ENCODE measurements at regions not wholly inside any gene's neighbourhood (a gene's known extent, or its start where the extent isn't known, plus 50 kb on each side); places are given as distances from the start of the nearest gene placed in this dataset.

DNA sequence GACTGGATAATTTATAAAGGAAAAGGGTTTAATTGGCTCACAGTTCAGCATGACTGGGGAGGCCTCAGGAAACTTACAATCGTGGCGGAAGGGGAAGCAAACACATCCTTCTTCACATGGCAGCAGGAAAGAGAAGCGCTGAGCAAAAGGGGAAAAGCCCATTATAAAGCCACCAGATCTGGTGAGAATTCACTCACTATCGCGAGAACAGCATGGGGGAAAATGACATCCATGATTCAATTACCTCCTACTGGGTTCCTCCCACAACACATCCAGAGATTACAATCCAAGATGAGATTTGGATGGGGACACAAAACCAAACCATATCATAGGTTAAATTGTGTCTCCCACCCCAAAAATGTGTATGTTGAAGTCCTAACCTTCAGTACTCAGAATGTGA, 491.7 kb downstream of the SETD4 start:
- intact Hi-C loops (cut with DNase I), result no loop called here
- H3K9me3 ChIP-seq, result no peaks in the 10 kb centered on the region
- ATAC-seq (no peak), DNase-seq (no peak)
- no peak overlapping the region for H3K27ac ChIP-seq
- H3K27me3 ChIP-seq, result no peaks in the 10 kb centered on the region
- WGBS (ENCODE audit: insufficient coverage, low coverage, low lambda C conversion rate, missing lambda C conversion rate), result 50% methylated on average over 5 of the region's 5 CpGs
- H3K36me3 ChIP-seq, result no peaks in the 10 kb centered on the region
- H3K4me3 ChIP-seq, result no peak overlapping the region
- H3K4me1 ChIP-seq, result no peaks in the 10 kb centered on the region
- no peak for TF ChIP-seq POLR2A (IDR thresholded peaks at IDR 0.05)
- TF ChIP-seq, protein P1, sequence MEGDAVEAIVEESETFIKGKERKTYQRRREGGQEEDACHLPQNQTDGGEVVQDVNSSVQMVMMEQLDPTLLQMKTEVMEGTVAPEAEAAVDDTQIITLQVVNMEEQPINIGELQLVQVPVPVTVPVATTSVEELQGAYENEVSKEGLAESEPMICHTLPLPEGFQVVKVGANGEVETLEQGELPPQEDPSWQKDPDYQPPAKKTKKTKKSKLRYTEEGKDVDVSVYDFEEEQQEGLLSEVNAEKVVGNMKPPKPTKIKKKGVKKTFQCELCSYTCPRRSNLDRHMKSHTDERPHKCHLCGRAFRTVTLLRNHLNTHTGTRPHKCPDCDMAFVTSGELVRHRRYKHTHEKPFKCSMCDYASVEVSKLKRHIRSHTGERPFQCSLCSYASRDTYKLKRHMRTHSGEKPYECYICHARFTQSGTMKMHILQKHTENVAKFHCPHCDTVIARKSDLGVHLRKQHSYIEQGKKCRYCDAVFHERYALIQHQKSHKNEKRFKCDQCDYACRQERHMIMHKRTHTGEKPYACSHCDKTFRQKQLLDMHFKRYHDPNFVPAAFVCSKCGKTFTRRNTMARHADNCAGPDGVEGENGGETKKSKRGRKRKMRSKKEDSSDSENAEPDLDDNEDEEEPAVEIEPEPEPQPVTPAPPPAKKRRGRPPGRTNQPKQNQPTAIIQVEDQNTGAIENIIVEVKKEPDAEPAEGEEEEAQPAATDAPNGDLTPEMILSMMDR (IDR thresholded peaks at IDR 0.05), result no peak

DNA sequence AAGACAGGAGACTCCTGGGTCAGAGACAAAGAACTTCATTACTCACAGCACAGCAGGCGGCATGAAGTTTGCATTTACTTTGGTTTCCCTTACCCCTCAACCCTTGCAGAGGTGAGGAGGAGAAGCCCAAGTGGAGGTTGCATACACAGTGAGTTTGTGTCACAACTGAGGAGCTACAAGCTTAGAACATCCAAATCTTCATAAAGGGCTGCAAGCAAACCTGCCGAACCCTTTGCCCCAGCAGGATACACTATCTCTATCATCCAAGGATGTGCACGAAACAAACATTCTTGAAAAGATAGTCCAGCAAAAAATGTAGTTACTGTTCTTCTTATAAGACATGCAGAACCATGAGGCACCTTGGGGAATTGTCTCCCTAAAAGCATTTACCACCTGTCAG, 493.5 kb downstream of the SETD4 start:
- Histone ChIP-seq H3K4me1 (no peaks in the 10 kb centered on the region), H3K9me3 (no peaks in the 10 kb centered on the region), H3K4me3 (no peak overlapping the region), H3K27me3 (no peaks in the 10 kb centered on the region), H3K27ac (no peak overlapping the region), H3K36me3 (no peaks in the 10 kb centered on the region)
- 64% methylated on average over 3 of the region's 3 CpGs for WGBS (ENCODE audit: insufficient coverage, low coverage, low lambda C conversion rate, missing lambda C conversion rate)
- ATAC-seq (no peak), DNase-seq (no peak)
- TF ChIP-seq POLR2A (IDR thresholded peaks at IDR 0.05), result no peak
- TF ChIP-seq, protein P1 (IDR thresholded peaks at IDR 0.05), result no peak
- intact Hi-C loops (cut with DNase I), result no loop called here

DNA sequence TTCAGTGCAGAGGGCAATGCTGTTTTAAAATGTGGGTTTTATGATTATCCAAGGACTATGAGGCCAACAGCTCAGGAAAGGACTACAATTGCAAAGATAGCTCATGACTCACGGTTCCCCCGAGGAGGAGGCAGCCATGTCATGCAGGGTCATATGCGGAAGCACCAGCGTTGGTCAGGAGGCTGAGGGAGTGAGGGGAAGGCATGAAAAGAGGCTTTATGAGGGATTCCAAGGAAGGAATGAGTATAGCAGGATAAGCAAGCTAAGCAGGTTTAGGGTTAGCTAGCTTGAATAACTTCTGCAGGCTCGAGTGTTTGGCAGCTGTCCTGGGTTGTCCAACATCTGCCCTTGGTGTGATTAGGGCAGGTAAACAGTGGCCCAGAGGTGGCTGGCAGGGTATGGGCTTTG, 495.1 kb downstream of the SETD4 start:
- DNase-seq, result peak in 2 of 3 donors; percentile 27 to 60
- Histone ChIP-seq H3K36me3 (no peaks in the 10 kb centered on the region), H3K27me3 (no peaks in the 10 kb centered on the region), H3K9me3 (no peaks in the 10 kb centered on the region), H3K4me1 (no peaks in the 10 kb centered on the region), H3K27ac (no peak overlapping the region), H3K4me3 (no peak overlapping the region)
- WGBS (ENCODE audit: insufficient coverage, low coverage, low lambda C conversion rate, missing lambda C conversion rate), result 49% methylated on average over 5 of the region's 5 CpGs
- ATAC-seq, result peak in 2 of 4 donors; percentile 60 to 86
- TF ChIP-seq POLR2A (IDR thresholded peaks at IDR 0.05), result no peak
- TF ChIP-seq, protein P1 (IDR thresholded peaks at IDR 0.05), result no peak
- intact Hi-C loops (cut with DNase I), result no loop called here

DNA sequence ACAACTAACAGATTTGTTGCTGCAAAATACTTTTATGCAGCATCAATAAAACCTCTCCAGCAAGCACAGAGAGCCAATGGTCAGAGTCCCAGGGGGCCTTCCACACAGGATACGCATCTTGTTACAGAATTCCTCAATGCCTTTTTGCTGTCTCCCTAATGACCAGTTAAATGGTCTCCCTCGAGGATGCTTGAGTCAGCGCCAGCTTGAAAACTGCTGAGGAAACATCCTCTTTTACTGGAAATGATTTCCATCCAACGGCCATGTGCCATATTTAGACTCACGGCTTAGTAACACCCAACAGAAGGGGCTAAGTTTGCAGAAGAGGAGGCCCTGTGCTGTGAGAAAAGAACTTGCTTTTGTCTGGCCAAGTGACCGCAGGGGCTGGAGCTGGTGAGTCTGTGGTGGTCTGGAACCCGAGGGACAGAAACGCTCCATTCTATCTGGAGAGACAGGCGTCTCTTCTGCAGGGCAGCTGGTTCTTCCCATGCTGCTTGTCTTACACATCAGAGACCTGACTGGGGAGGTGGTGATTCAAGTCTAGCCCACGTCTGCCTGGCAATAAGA, 496.4 kb downstream of the SETD4 start:
- no peaks in the 10 kb centered on the region for H3K9me3 ChIP-seq
- WGBS (ENCODE audit: insufficient coverage, low coverage, low lambda C conversion rate, missing lambda C conversion rate), result 44% methylated on average over 8 of the region's 10 CpGs
- ATAC-seq (peak in 1 of 4 donors; percentile 61), DNase-seq (peak in 1 of 3 donors; percentile 27)
- H3K4me1 ChIP-seq, result no peaks in the 10 kb centered on the region
- no peaks in the 10 kb centered on the region for H3K36me3 ChIP-seq
- H3K27ac ChIP-seq, result no peak overlapping the region
- H3K4me3 ChIP-seq, result no peak overlapping the region
- intact Hi-C loops (cut with DNase I), result no loop called here
- no peak for TF ChIP-seq POLR2A (IDR thresholded peaks at IDR 0.05)
- TF ChIP-seq, protein P1 (IDR thresholded peaks at IDR 0.05), result no peak
- no peaks in the 10 kb centered on the region for H3K27me3 ChIP-seq

DNA sequence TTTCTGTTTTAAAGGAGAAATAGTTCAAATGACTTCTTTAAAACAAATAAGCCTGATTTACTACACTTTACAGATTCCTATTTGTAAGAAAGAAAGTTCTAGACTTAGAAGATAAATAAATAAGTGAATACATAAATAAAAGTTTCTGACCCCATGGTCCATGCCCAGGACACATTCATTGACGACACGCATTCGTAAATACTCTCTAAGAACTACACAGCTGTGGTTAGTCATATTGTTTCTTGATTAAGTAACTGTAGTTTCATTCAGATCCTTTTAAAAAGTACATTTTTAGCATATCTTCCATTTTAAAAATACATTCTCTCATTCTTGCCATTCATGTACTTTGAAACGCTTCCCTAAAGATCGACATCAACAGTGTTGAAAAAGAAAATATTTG, 497.4 kb downstream of the SETD4 start:
- Histone ChIP-seq H3K27ac (no peak overlapping the region), H3K9me3 (no peaks in the 10 kb centered on the region), H3K4me3 (no peak overlapping the region), H3K4me1 (no peaks in the 10 kb centered on the region), H3K27me3 (no peaks in the 10 kb centered on the region), H3K36me3 (no peaks in the 10 kb centered on the region)
- ATAC-seq (no peak), DNase-seq (no peak)
- TF ChIP-seq, protein P1 (IDR thresholded peaks at IDR 0.05), result no peak
- no peak for TF ChIP-seq POLR2A (IDR thresholded peaks at IDR 0.05)
- 88% methylated on average over 5 of the region's 5 CpGs for WGBS (ENCODE audit: insufficient coverage, low coverage, low lambda C conversion rate, missing lambda C conversion rate)
- intact Hi-C loops (cut with DNase I), result no loop called here
